ENCODE measurements at regions not wholly inside any gene's neighbourhood (a gene's known extent, or its start where the extent isn't known, plus 50 kb on each side); places are given as distances from the start of the nearest gene placed in this dataset.

GRCh38 chr5:53825926-53826325, 265.5 kb downstream of the NDUFS4 start:
- DNase-seq (ENCODE audit: low read depth) = no peak

- DNase-seq (ENCODE audit: low read depth) = no peak
Measured at GRCh38 chr5:53826504-53826903, 266.1 kb downstream of the NDUFS4 start.

DNA sequence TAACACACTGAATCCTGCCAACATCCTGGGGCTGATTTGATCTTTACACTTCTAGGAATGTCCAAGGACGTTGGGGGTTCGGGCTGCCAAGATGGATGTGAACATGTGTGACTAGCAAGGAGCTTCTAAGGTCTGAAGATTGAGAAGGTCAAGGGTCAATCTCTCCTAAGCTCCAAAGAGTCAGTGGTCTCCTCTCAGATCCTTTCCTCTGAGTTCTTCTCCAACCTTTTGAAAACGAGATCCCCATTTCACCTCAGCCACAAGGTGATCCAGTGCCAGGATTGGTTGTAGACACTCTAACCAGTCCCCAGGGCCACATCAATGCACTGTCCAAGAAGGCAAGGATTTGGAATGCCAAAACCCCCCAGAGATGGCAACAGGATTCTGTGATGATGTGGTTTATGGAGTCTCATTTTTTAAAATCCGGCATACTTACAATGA, 266.8 kb downstream of the NDUFS4 start:
- DNase-seq (ENCODE audit: low read depth) = no peak

- no peak for DNase-seq (ENCODE audit: low read depth)
Measured at GRCh38 chr5:53831496-53831895, 271.1 kb downstream of the NDUFS4 start.
